HCT116 (cell line): ENCODE measurements at regions not wholly inside any gene's neighbourhood (a gene's known extent, or its start where the extent isn't known, plus 50 kb on each side); places are given as distances from the start of the nearest gene placed in this dataset.

Source experiments
- ATAC-seq: fragments of 200-7000 bp; cut with Tn5 transposase; 2 replicates; pipeline ENCODE4 v1.9.1; 2020; ENCODE audit warnings: mild to moderate bottlenecking, moderate library complexity
- BruUV-seq: library from RNA; stranded (reverse); fragments of 400-500 nt; replicated peaks from 2 replicates; lab custom pipeline; 2021; lab: Mats Ljungman, UMichigan
- CTCF ChIA-PET: fragments of 300-600 bp; sonication (Branson Sonifier 250); formaldehyde crosslinking; loops from one replicate; lab custom pipeline; 2021; ENCODE audit warnings: antibody characterized with exemption; lab: Charles Lee
- POLR2A ChIA-PET: fragments of 300-600, 350-600 bp; sonication (Branson Sonifier 250); formaldehyde crosslinking; loops from one replicate; lab custom pipeline; 2021; ENCODE audit warnings: antibody characterized with exemption; lab: Charles Lee
- RAD21 ChIA-PET, 2 experiments: fragments of 300-600 bp; sonication (Branson Sonifier 250); formaldehyde crosslinking; loops; one replicate each; lab custom pipeline; 2023; ENCODE audit warnings: low total read pairs in 2 of 2; ENCODE audit not compliant: uncharacterized antibody in 2 of 2, unreplicated experiment in 2 of 2, low non-redundant PET in 1 of 2; lab: Charles Lee
- DNase-seq: peaks from one replicate; pipeline ENCODE4 v3.0.0-alpha.2; 2010; ENCODE audit warnings: low read depth, low spot score
- H2AFZ ChIP-seq: fragments of 200-600 bp; shearing (Covaris generic), sonication (generic); 2 replicates; pipeline ENCODE4 v1.6.1; 2017; ENCODE audit warnings: low read depth, mixed run types, mixed read lengths, antibody characterized with exemption, low read length; ENCODE audit not compliant: poor library complexity, severe bottlenecking
- H3K27ac ChIP-seq: 2 replicates; pipeline ENCODE4 v1.5.1; 2012; ENCODE audit warnings: low read depth, low read length
- H3K27me3 ChIP-seq: fragments of 200-600 bp; sonication (generic); 2 replicates; pipeline ENCODE4 v1.6.1; 2016; ENCODE audit warnings: mixed run types, low read length, mixed read lengths; ENCODE audit not compliant: insufficient read depth
- H3K36me3 ChIP-seq, 2 experiments: fragments of 200-500 bp in 1 of 2; fragments of 200-600 bp in 1 of 2; sonication (Bioruptor generic) in 1 of 2; sonication (generic) in 1 of 2; 2 replicates each; pipeline versions ENCODE4 v1.5.1 to v1.6.1; 2014 to 2016; ENCODE audit warnings: low read length in 2 of 2, inconsistent platforms in 1 of 2, mixed read lengths in 1 of 2, mixed run types in 1 of 2; ENCODE audit not compliant: insufficient read depth in 2 of 2, control insufficient read depth in 1 of 2
- H3K4me1 ChIP-seq, 2 experiments: fragments of 200-600 bp in 1 of 2; sonication (generic) in 1 of 2; 2 replicates each; pipeline versions ENCODE4 v1.5.1 to v1.6.1; 2012 to 2017; ENCODE audit warnings: low read length in 2 of 2, inconsistent platforms in 1 of 2, mild to moderate bottlenecking in 1 of 2, mixed read lengths in 1 of 2, mixed run types in 1 of 2, moderate library complexity in 1 of 2; ENCODE audit not compliant: insufficient read depth in 2 of 2, control insufficient read depth in 1 of 2
- H3K4me2 ChIP-seq: fragments of 200-600 bp; sonication (generic); 2 replicates; pipeline ENCODE4 v1.6.1; 2017; ENCODE audit warnings: mixed run types, low read length, mixed read lengths
- H3K4me3 ChIP-seq, 2 experiments: fragments of 200-600 bp in 1 of 2; sonication (generic) in 1 of 2; replicated peaks in 1 of 2; 2 replicates each; pipeline ENCODE4 v1.5.1; 2011 to 2016; ENCODE audit warnings: low read length in 2 of 2, control low read depth in 1 of 2, low read depth in 1 of 2, mild to moderate bottlenecking in 1 of 2, mixed read lengths in 1 of 2, mixed run types in 1 of 2
- H3K79me2 ChIP-seq: fragments of 200-600 bp; sonication (generic); 2 replicates; pipeline ENCODE4 v1.6.1; 2017; ENCODE audit warnings: mild to moderate bottlenecking, mixed run types, low read length, moderate library complexity, mixed read lengths; ENCODE audit not compliant: insufficient read depth
- H3K9ac ChIP-seq: fragments of 200-600 bp; sonication (generic); 2 replicates; pipeline ENCODE4 v1.6.1; 2016; ENCODE audit warnings: low read length, mixed read lengths
- H3K9me2 ChIP-seq: fragments of 200-600 bp; sonication (generic), shearing (Covaris generic); 2 replicates; pipeline ENCODE4 v1.6.1; 2017; ENCODE audit warnings: mixed run types, mild to moderate bottlenecking, moderate library complexity; ENCODE audit not compliant: insufficient read depth
- H3K9me3 ChIP-seq, 2 experiments: fragments of 200-500 bp in 1 of 2; fragments of 200-600 bp in 1 of 2; sonication (Bioruptor generic) in 1 of 2; sonication (generic) in 1 of 2; 2 replicates each; pipeline ENCODE4 v1.6.1; 2014 to 2017; ENCODE audit warnings: low read length in 2 of 2, mixed read lengths in 2 of 2, inconsistent platforms in 1 of 2, low read depth in 1 of 2, mild to moderate bottlenecking in 1 of 2, mixed run types in 1 of 2, moderate library complexity in 1 of 2; ENCODE audit not compliant: control insufficient read depth in 1 of 2, insufficient read depth in 1 of 2
- H4K20me1 ChIP-seq: fragments of 200-600 bp; sonication (generic), shearing (Covaris generic); 2 replicates; pipeline ENCODE4 v1.6.1; 2017; ENCODE audit warnings: mixed run types, mild to moderate bottlenecking, moderate library complexity; ENCODE audit not compliant: insufficient read depth
- ATF3 ChIP-seq: IDR thresholded peaks from 2 replicates; pipeline ENCODE4 v1.6.1; 2012
- CBX3 ChIP-seq: IDR thresholded peaks from 2 replicates; pipeline ENCODE4 v1.6.1; 2012; ENCODE audit warnings: low read depth
- EGR1 ChIP-seq: IDR thresholded peaks from 2 replicates; pipeline ENCODE4 v1.6.1; 2012; ENCODE audit warnings: low read depth
- EZH2 ChIP-seq: fragments of 200-600 bp; sonication (generic); IDR thresholded peaks from 2 replicates; pipeline ENCODE4 v1.6.1; 2017; ENCODE audit warnings: antibody characterized with exemption, mixed run types
- EZH2phosphoT487 ChIP-seq: fragments of 200-600 bp; IDR thresholded peaks from 2 replicates; pipeline ENCODE4 v1.6.1; 2018; ENCODE audit warnings: antibody characterized with exemption, borderline replicate concordance
- POLR2A ChIP-seq: IDR thresholded peaks from 2 replicates; pipeline ENCODE4 v1.7.0; 2011; ENCODE audit warnings: borderline replicate concordance; ENCODE audit not compliant: insufficient read depth, insufficient read length; ENCODE audit errors: extremely low read depth
- POLR2AphosphoS5 ChIP-seq: IDR thresholded peaks from 2 replicates; pipeline ENCODE4 v1.6.1; 2011; ENCODE audit warnings: mild to moderate bottlenecking, low read depth, low read length, moderate library complexity
- RAD21 ChIP-seq: IDR thresholded peaks from 2 replicates; pipeline ENCODE4 v1.6.1; 2012; ENCODE audit warnings: low read depth, mild to moderate bottlenecking
- SIN3A ChIP-seq: IDR thresholded peaks from 2 replicates; pipeline ENCODE4 v1.6.1; 2012; ENCODE audit warnings: low read depth
- SP1 ChIP-seq: IDR thresholded peaks from 2 replicates; pipeline ENCODE4 v1.6.1; 2012; ENCODE audit warnings: low read depth
- SRF ChIP-seq: IDR thresholded peaks from 2 replicates; pipeline ENCODE4 v1.6.1; 2012; ENCODE audit warnings: low read depth
- intact Hi-C: fragments of 100-400 bp; cut with micrococcal nuclease; formaldehyde crosslinking; loops from 2 replicates; pipeline ENCODE4 v1.10.0; 2022
- TF ChIP-seq, protein P1 (sequence below): IDR thresholded peaks from 2 replicates; pipeline ENCODE4 v1.6.1; 2012
- TF ChIP-seq, protein P2 (sequence below), 3 experiments: fragments of 200-600 bp in 1 of 3; sonication (generic) in 1 of 3; IDR thresholded peaks in 2 of 3; conservative IDR thresholded peaks in 1 of 3; 2 replicates each; pipeline ENCODE4 v1.5.1; 2012 to 2017; ENCODE audit warnings: low read depth in 2 of 3, low read length in 2 of 3, antibody characterized with exemption in 1 of 3, borderline replicate concordance in 1 of 3, control low read depth in 1 of 3, mild to moderate bottlenecking in 1 of 3, mixed read lengths in 1 of 3, mixed run types in 1 of 3, moderate library complexity in 1 of 3; ENCODE audit not compliant: insufficient read depth in 1 of 3
- TF ChIP-seq, protein P3 (sequence below): IDR thresholded peaks from 2 replicates; pipeline ENCODE4 v1.6.1; 2011; ENCODE audit warnings: mild to moderate bottlenecking, low read length, moderate library complexity; ENCODE audit not compliant: insufficient replicate concordance; ENCODE audit errors: extremely low read depth

DNA sequence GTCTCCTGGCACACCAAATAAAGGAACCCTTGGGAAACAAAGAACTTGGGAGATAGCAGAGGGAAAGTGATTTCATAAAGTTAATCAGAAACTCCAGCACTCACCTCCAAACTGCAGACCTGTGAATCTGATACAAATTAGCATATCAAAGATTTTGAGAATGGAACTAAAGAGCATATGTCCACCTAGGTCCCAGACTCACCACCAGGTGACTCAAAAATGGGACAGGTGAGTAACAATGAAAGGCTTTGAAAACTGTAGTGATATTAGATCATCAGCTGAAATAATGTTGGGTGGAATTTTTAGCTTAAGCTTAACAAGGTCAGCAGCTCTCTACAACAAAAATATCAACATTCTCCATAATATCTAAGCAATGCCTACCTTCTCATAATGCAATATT lies 214.8 kb downstream of the RERGL start:
- no peak overlapping the region for H3K4me2 ChIP-seq
- ChIA-PET RAD21 (interaction anchor here in 1 of 2 experiments (0.6 kb wide), 1 partner anchor 156 kb away, joined by 4 read pairs; no protein-coding TSS in a partner anchor), CTCF (interaction anchor here (0.7 to 1.3 kb wide), 4 partner anchors 10 to 235 kb away, joined by 3 to 6 read pairs (median 3); no protein-coding TSS in a partner anchor), POLR2A (no interaction called here)
- no peaks in the 10 kb centered on the region for H3K27me3 ChIP-seq
- no peaks in the 10 kb centered on the region for H3K9me2 ChIP-seq
- intact Hi-C loops: loop anchor here (2.0 to 5.0 kb wide), 2 partner anchors 54 to 117 kb away; no protein-coding TSS in a partner anchor
- BruUV-seq: no TSS peak
- no peaks in the 10 kb centered on the region for H4K20me1 ChIP-seq
- no peaks in the 10 kb centered on the region for H3K4me1 ChIP-seq
- no peaks in the 10 kb centered on the region for H3K9me3 ChIP-seq
- no peaks in the 10 kb centered on the region for H3K79me2 ChIP-seq
- H3K27ac ChIP-seq: no peak overlapping the region
- H3K9ac ChIP-seq: no peak overlapping the region
- H3K4me3 ChIP-seq: no peak overlapping the region
- no peaks in the 10 kb centered on the region for H3K36me3 ChIP-seq
- TF ChIP-seq RAD21 (peak; percentile 15; the same call in 1 of the 2 replicates), SIN3A (no peak), SP1 (no peak)
- TF ChIP-seq, protein P1, sequence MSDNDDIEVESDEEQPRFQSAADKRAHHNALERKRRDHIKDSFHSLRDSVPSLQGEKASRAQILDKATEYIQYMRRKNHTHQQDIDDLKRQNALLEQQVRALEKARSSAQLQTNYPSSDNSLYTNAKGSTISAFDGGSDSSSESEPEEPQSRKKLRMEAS: no peak
- TF ChIP-seq, protein P2, sequence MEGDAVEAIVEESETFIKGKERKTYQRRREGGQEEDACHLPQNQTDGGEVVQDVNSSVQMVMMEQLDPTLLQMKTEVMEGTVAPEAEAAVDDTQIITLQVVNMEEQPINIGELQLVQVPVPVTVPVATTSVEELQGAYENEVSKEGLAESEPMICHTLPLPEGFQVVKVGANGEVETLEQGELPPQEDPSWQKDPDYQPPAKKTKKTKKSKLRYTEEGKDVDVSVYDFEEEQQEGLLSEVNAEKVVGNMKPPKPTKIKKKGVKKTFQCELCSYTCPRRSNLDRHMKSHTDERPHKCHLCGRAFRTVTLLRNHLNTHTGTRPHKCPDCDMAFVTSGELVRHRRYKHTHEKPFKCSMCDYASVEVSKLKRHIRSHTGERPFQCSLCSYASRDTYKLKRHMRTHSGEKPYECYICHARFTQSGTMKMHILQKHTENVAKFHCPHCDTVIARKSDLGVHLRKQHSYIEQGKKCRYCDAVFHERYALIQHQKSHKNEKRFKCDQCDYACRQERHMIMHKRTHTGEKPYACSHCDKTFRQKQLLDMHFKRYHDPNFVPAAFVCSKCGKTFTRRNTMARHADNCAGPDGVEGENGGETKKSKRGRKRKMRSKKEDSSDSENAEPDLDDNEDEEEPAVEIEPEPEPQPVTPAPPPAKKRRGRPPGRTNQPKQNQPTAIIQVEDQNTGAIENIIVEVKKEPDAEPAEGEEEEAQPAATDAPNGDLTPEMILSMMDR (IDR thresholded peaks at IDR 0.05 in 2 of 3, conservative IDR thresholded peaks at IDR 0.05 in 1 of 3; ENCODE audit: borderline replicate concordance in 1 of 3, insufficient read depth in 1 of 3, low read depth in 2 of 3, low read length in 2 of 3): peak in 2 of 3 experiments; percentile 45 to 49; a peak in 4 of 6 replicates
- DNase-seq (peak; percentile 3), ATAC-seq (peak; percentile 82)
- no peak overlapping the region for H2AFZ ChIP-seq

DNA sequence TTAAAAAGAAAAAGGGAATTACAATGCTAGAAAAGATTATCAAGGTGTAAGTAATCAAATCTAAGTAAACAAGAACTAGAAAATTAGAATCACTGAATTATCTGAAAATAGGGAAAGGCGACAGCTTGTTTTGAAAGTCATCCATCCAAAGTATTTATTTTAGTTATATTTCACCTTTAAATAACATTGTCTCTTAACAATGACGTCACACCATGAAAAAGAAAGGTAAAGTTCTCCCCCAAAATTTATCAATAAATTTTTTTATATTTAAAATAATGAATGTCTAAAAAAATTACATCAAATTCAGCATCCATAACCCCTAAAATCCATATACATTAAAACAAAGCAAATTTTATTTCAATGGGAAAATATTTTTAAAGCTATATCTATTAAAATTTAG lies 223.2 kb downstream of the RERGL start:
- Histone ChIP-seq H3K4me1 (no peaks in the 10 kb centered on the region), H3K4me3 (no peak overlapping the region), H3K9me3 (no peaks in the 10 kb centered on the region), H3K9ac (no peak overlapping the region), H3K36me3 (no peaks in the 10 kb centered on the region), H3K4me2 (no peak overlapping the region), H3K27ac (no peak overlapping the region), H3K79me2 (no peaks in the 10 kb centered on the region), H3K27me3 (no peaks in the 10 kb centered on the region), H3K9me2 (no peaks in the 10 kb centered on the region), H2AFZ (no peak overlapping the region), H4K20me1 (no peaks in the 10 kb centered on the region)
- ATAC-seq: no peak
- POLR2A ChIA-PET: no interaction called here
- no peak for DNase-seq
- RAD21 ChIA-PET: no interaction called here
- no TSS peak for BruUV-seq
- CTCF ChIA-PET: no interaction called here
- intact Hi-C loops: no loop called here
- TF ChIP-seq SRF (no peak), ATF3 (no peak), CBX3 (no peak), EZH2phosphoT487 (no peak), EGR1 (no peak), EZH2 (no peak), SP1 (no peak), POLR2A (no peak), POLR2AphosphoS5 (no peak)
- TF ChIP-seq, protein P1: no peak
- TF ChIP-seq, protein P3, sequence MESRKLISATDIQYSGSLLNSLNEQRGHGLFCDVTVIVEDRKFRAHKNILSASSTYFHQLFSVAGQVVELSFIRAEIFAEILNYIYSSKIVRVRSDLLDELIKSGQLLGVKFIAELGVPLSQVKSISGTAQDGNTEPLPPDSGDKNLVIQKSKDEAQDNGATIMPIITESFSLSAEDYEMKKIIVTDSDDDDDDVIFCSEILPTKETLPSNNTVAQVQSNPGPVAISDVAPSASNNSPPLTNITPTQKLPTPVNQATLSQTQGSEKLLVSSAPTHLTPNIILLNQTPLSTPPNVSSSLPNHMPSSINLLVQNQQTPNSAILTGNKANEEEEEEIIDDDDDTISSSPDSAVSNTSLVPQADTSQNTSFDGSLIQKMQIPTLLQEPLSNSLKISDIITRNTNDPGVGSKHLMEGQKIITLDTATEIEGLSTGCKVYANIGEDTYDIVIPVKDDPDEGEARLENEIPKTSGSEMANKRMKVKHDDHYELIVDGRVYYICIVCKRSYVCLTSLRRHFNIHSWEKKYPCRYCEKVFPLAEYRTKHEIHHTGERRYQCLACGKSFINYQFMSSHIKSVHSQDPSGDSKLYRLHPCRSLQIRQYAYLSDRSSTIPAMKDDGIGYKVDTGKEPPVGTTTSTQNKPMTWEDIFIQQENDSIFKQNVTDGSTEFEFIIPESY: no peak
